DOHH2 (cell line): ENCODE measurements at regions not wholly inside any gene's neighbourhood (a gene's known extent, or its start where the extent isn't known, plus 50 kb on each side); places are given as distances from the start of the nearest gene placed in this dataset.

Experiments
- CTCF ChIP-seq: fragments of 200-600 bp; sonication (generic); IDR thresholded peaks from one replicate; pipeline ENCODE4 v1.5.1; 2014; ENCODE audit warnings: antibody characterized with exemption, mild to moderate bottlenecking, low read depth, low read length; ENCODE audit not compliant: poor library complexity, severe bottlenecking
- EZH2phosphoT487 ChIP-seq: fragments of 200-600 bp; sonication (generic); IDR thresholded peaks from 2 replicates; pipeline ENCODE4 v1.6.1; 2017; ENCODE audit warnings: borderline replicate concordance, mild to moderate bottlenecking, antibody characterized with exemption, low read length, moderate library complexity, mixed read lengths

GRCh38 chr5:98524773-98525172, 248.7 kb upstream of the RGMB start:
- TF ChIP-seq CTCF (no peak), EZH2phosphoT487 (no peak)
